ENCODE measurements at regions not wholly inside any gene's neighbourhood (a gene's known extent, or its start where the extent isn't known, plus 50 kb on each side); places are given as distances from the start of the nearest gene placed in this dataset.
"Not testable (repeated sequence)": the region's sequence is repeated elsewhere in the genome, so short reads cannot be mapped to it uniquely, and the experiment has no call there.

GRCh38 chr7:20839196-20839735 lies 52.6 kb upstream of the SP8 start:
- no peak for DNase-seq

GRCh38 chr7:20839987-20840386 lies 53.3 kb upstream of the SP8 start:
- no peak for DNase-seq

GRCh38 chr7:20846791-20847190 lies 60.1 kb upstream of the SP8 start:
- no peak for DNase-seq

GRCh38 chr7:20858951-20859350 lies 72.3 kb upstream of the SP8 start:
- DNase-seq = no peak

- DNase-seq = no peak
Observed at GRCh38 chr7:20861468-20861867, 74.8 kb upstream of the SP8 start.

GRCh38 chr7:20862554-20862953 lies 75.9 kb upstream of the SP8 start:
- no peak for DNase-seq

- DNase-seq = no peak
Observed at GRCh38 chr7:20864221-20864620, 77.5 kb upstream of the SP8 start.

- DNase-seq = no peak
Observed at GRCh38 chr7:20865684-20866083, 79.0 kb upstream of the SP8 start.

GRCh38 chr7:20870977-20871376 lies 84.3 kb upstream of the SP8 start:
- no peak for DNase-seq

- no peak for DNase-seq
Observed at GRCh38 chr7:20892776-20893175, 106.1 kb upstream of the SP8 start.

GRCh38 chr7:20894806-20895205 lies 108.1 kb upstream of the SP8 start:
- DNase-seq = no peak

- DNase-seq = no peak
Observed at GRCh38 chr7:20895563-20895962, 108.9 kb upstream of the SP8 start.

GRCh38 chr7:20896996-20897395 lies 110.3 kb upstream of the SP8 start:
- DNase-seq = no peak

GRCh38 chr7:20906801-20907453 lies 120.2 kb upstream of the SP8 start:
- peak; percentile 38 for DNase-seq

GRCh38 chr7:20911081-20911480 lies 124.4 kb upstream of the SP8 start:
- DNase-seq = no peak

- no peak for DNase-seq
Observed at GRCh38 chr7:20913853-20914252, 127.2 kb upstream of the SP8 start.

GRCh38 chr7:20916311-20916710 lies 129.6 kb upstream of the SP8 start:
- DNase-seq = no peak

GRCh38 chr7:20917603-20918002 lies 130.9 kb upstream of the SP8 start:
- DNase-seq = no peak

- DNase-seq = no peak
Observed at GRCh38 chr7:20918156-20918555, 131.5 kb upstream of the SP8 start.

- DNase-seq = not testable (repeated sequence)
Observed at GRCh38 chr7:20927178-20927577, 140.5 kb upstream of the SP8 start.

GRCh38 chr7:20927976-20928375 lies 141.3 kb upstream of the SP8 start:
- no peak for DNase-seq

- DNase-seq = no peak
Observed at GRCh38 chr7:20929199-20929598, 142.5 kb upstream of the SP8 start.

- DNase-seq = no peak
Observed at GRCh38 chr7:20931739-20932138, 145.1 kb upstream of the SP8 start.

- no peak for DNase-seq
Observed at GRCh38 chr7:20932785-20933527, 146.3 kb upstream of the SP8 start.

GRCh38 chr7:20945451-20945850 lies 158.8 kb upstream of the SP8 start:
- no peak for DNase-seq
